CD4-positive, alpha-beta T cell treated with Interleukin-6 for 4 hours (primary cell): ENCODE measurements at regions not wholly inside any gene's neighbourhood (a gene's known extent, or its start where the extent isn't known, plus 50 kb on each side); places are given as distances from the start of the nearest gene placed in this dataset.
"Not testable (repeated sequence)": the region's sequence is repeated elsewhere in the genome, so short reads cannot be mapped to it uniquely, and the experiment has no call there.

Source experiments
- DNase-seq: peaks from one replicate; pipeline ENCODE4 v3.0.0-alpha.2; 2020; ENCODE audit warnings: mixed read lengths

- no peak for DNase-seq
Observed at GRCh38 chr3:140752499-140752898, 74.6 kb downstream of the TRIM42 start.

- no peak for DNase-seq
Observed at GRCh38 chr3:140753865-140754754, 76.2 kb downstream of the TRIM42 start.

- no peak for DNase-seq
Observed at GRCh38 chr3:140754936-140755335, 77.1 kb downstream of the TRIM42 start.

- no peak for DNase-seq
Observed at GRCh38 chr3:140756240-140757016, 78.6 kb downstream of the TRIM42 start.

GRCh38 chr3:140758791-140759444 is 81.1 kb downstream of the TRIM42 start:
- DNase-seq: no peak

- no peak for DNase-seq
Observed at GRCh38 chr3:140760324-140761075, 82.6 kb downstream of the TRIM42 start.

- no peak for DNase-seq
Observed at GRCh38 chr3:140761076-140761639, 83.3 kb downstream of the TRIM42 start.

GRCh38 chr3:140762746-140763145 is 84.9 kb downstream of the TRIM42 start:
- DNase-seq: no peak

- no peak for DNase-seq
Observed at GRCh38 chr3:140763532-140763931, 85.7 kb downstream of the TRIM42 start.

GRCh38 chr3:140765246-140765645 is 87.4 kb downstream of the TRIM42 start:
- no peak for DNase-seq

GRCh38 chr3:140766465-140766864 is 88.6 kb downstream of the TRIM42 start:
- no peak for DNase-seq

- DNase-seq: no peak
Observed at GRCh38 chr3:140767566-140767965, 89.7 kb downstream of the TRIM42 start.

- no peak for DNase-seq
Observed at GRCh38 chr3:140768941-140769340, 91.1 kb downstream of the TRIM42 start.

- DNase-seq: no peak
Observed at GRCh38 chr3:140769951-140770350, 92.1 kb downstream of the TRIM42 start.

GRCh38 chr3:140770977-140771667 is 93.3 kb downstream of the TRIM42 start:
- DNase-seq: no peak

- no peak for DNase-seq
Observed at GRCh38 chr3:140777631-140778233, 99.9 kb downstream of the TRIM42 start.

GRCh38 chr3:140791368-140791767 is 113.5 kb downstream of the TRIM42 start:
- DNase-seq: no peak

GRCh38 chr3:140794507-140794906 is 116.6 kb downstream of the TRIM42 start:
- no peak for DNase-seq

GRCh38 chr3:140802898-140803297 is 125.0 kb downstream of the TRIM42 start:
- not testable (repeated sequence) for DNase-seq

- DNase-seq: no peak
Observed at GRCh38 chr3:140809316-140809715, 131.5 kb downstream of the TRIM42 start.
